H9 (cell line): ENCODE measurements at regions not wholly inside any gene's neighbourhood (a gene's known extent, or its start where the extent isn't known, plus 50 kb on each side); places are given as distances from the start of the nearest gene placed in this dataset.

Experiments
- DNase-seq: peaks from one replicate; pipeline ENCODE4 v3.0.0-alpha.2; 2017
- H2AFZ ChIP-seq: one replicate; pipeline ENCODE4 v1.6.1; 2013; ENCODE audit warnings: mild to moderate bottlenecking, low read length, control low read depth, moderate library complexity
- H2AK5ac ChIP-seq: 2 replicates; pipeline ENCODE4 v1.6.1; 2013; ENCODE audit warnings: low read length, control low read depth, mixed read lengths; ENCODE audit not compliant: insufficient read length
- H2BK120ac ChIP-seq: one replicate; pipeline ENCODE4 v1.6.1; 2013; ENCODE audit warnings: low read depth, mild to moderate bottlenecking, low read length, control low read depth, inconsistent platforms; ENCODE audit not compliant: poor library complexity, severe bottlenecking
- H2BK12ac ChIP-seq: 2 replicates; pipeline ENCODE4 v1.6.1; 2013; ENCODE audit warnings: low read length, control low read depth, mixed read lengths, low read depth; ENCODE audit not compliant: insufficient read length
- H2BK15ac ChIP-seq: 2 replicates; pipeline ENCODE4 v1.6.1; 2013; ENCODE audit warnings: low read depth, low read length, control low read depth
- H2BK20ac ChIP-seq: one replicate; pipeline ENCODE4 v1.6.1; 2013; ENCODE audit warnings: low read depth, mild to moderate bottlenecking, low read length, control low read depth, inconsistent platforms; ENCODE audit not compliant: poor library complexity, severe bottlenecking
- H2BK5ac ChIP-seq: 2 replicates; pipeline ENCODE4 v1.6.1; 2013; ENCODE audit warnings: low read length, control low read depth, mixed read lengths; ENCODE audit not compliant: insufficient read length
- H3K14ac ChIP-seq: 2 replicates; pipeline ENCODE4 v1.6.1; 2013; ENCODE audit warnings: low read length, control low read depth; ENCODE audit not compliant: insufficient read depth
- H3K18ac ChIP-seq: 2 replicates; pipeline ENCODE4 v1.6.1; 2013; ENCODE audit warnings: low read depth, mild to moderate bottlenecking, mixed read lengths, low read length, control low read depth; ENCODE audit not compliant: insufficient read length
- H3K23ac ChIP-seq: 2 replicates; pipeline ENCODE4 v1.6.1; 2013; ENCODE audit warnings: low read length, control low read depth, mixed read lengths, low read depth; ENCODE audit not compliant: insufficient read length
- H3K23me2 ChIP-seq: 2 replicates; pipeline ENCODE4 v1.6.1; 2013; ENCODE audit warnings: low read depth, mild to moderate bottlenecking, mixed read lengths, low read length, control low read depth; ENCODE audit not compliant: insufficient read length, poor library complexity, severe bottlenecking
- H3K27ac ChIP-seq: 2 replicates; pipeline ENCODE4 v1.5.1; 2013; ENCODE audit warnings: low read length, control low read depth, mixed read lengths, low read depth; ENCODE audit not compliant: insufficient read length
- H3K27me3 ChIP-seq: 2 replicates; pipeline ENCODE4 v1.6.1; 2013; ENCODE audit warnings: low read length, control low read depth, inconsistent platforms; ENCODE audit not compliant: insufficient read depth
- H3K4ac ChIP-seq: 2 replicates; pipeline ENCODE4 v1.6.1; 2013; ENCODE audit warnings: low read depth, mild to moderate bottlenecking, control low read depth, inconsistent platforms, low read length, moderate library complexity
- H3K4me1 ChIP-seq: 2 replicates; pipeline ENCODE4 v1.6.1; 2013; ENCODE audit warnings: low read length, control low read depth, inconsistent platforms; ENCODE audit not compliant: insufficient read depth
- H3K4me2 ChIP-seq: 2 replicates; pipeline ENCODE4 v1.6.1; 2013; ENCODE audit warnings: low read length, control low read depth, mixed read lengths; ENCODE audit not compliant: insufficient read length, insufficient read depth
- H3K56ac ChIP-seq: 2 replicates; pipeline ENCODE4 v1.6.1; 2013; ENCODE audit warnings: low read depth, mild to moderate bottlenecking, mixed read lengths, low read length, control low read depth; ENCODE audit not compliant: insufficient read length
- H3K79me1 ChIP-seq: 2 replicates; pipeline ENCODE4 v1.6.1; 2013; ENCODE audit warnings: low read depth, mild to moderate bottlenecking, moderate library complexity, low read length, control low read depth, inconsistent platforms; ENCODE audit not compliant: insufficient read depth, poor library complexity, severe bottlenecking
- H3K79me2 ChIP-seq: 2 replicates; pipeline ENCODE4 v1.6.1; 2013; ENCODE audit warnings: low read length, control low read depth, inconsistent platforms; ENCODE audit not compliant: insufficient read depth
- H3K9ac ChIP-seq: 2 replicates; pipeline ENCODE4 v1.6.1; 2013; ENCODE audit warnings: low read length, control low read depth, mixed read lengths; ENCODE audit not compliant: insufficient read length; ENCODE audit errors: extremely low read depth
- H3K9me3 ChIP-seq: one replicate; pipeline ENCODE4 v1.6.1; 2013; ENCODE audit warnings: low read depth, low read length, inconsistent platforms; ENCODE audit not compliant: control insufficient read depth
- H3T11ph ChIP-seq: one replicate; pipeline ENCODE4 v1.6.1; 2013; ENCODE audit warnings: mild to moderate bottlenecking, low read length, control low read depth, inconsistent platforms
- H4K20me1 ChIP-seq: one replicate; pipeline ENCODE4 v1.6.1; 2013; ENCODE audit not compliant: control insufficient read depth, insufficient read length, insufficient read depth
- H4K5ac ChIP-seq: 2 replicates; pipeline ENCODE4 v1.6.1; 2013; ENCODE audit warnings: low read depth, mild to moderate bottlenecking, mixed read lengths, low read length, control low read depth; ENCODE audit not compliant: insufficient read length
- H4K8ac ChIP-seq: replicated peaks from 2 replicates; pipeline ENCODE4 v1.6.1; 2013; ENCODE audit warnings: low read length, control low read depth, mixed read lengths, low read depth; ENCODE audit not compliant: insufficient read length
- H4K91ac ChIP-seq: 2 replicates; pipeline ENCODE4 v1.6.1; 2013; ENCODE audit warnings: low read depth, mild to moderate bottlenecking, moderate library complexity, mixed read lengths, low read length, control low read depth; ENCODE audit not compliant: insufficient read length
- H3K27ac Mint-ChIP-seq, 3 experiments: 2 replicates in 2 of 3; 3 replicates in 1 of 3; pipeline ENCODE4 v1.8.0; 2020 to 2021; ENCODE audit warnings: mixed read lengths in 3 of 3, mild to moderate bottlenecking in 1 of 3, moderate library complexity in 1 of 3
- H3K27me3 Mint-ChIP-seq: 2 replicates; pipeline ENCODE4 v1.8.0; 2021; ENCODE audit warnings: low read depth, mild to moderate bottlenecking, moderate library complexity, mixed read lengths
- H3K36me3 Mint-ChIP-seq, 3 experiments: 2 replicates in 2 of 3; 3 replicates in 1 of 3; pipeline ENCODE4 v1.8.0; 2020 to 2021; ENCODE audit warnings: low read depth in 3 of 3, mixed read lengths in 3 of 3; ENCODE audit not compliant: insufficient read depth in 1 of 3
- H3K4me1 Mint-ChIP-seq, 2 experiments: 2 replicates each; pipeline ENCODE4 v1.8.0; 2020; ENCODE audit warnings: mixed read lengths in 2 of 2
- H3K4me3 Mint-ChIP-seq, 2 experiments: 2 replicates in 1 of 2; 3 replicates in 1 of 2; pipeline ENCODE4 v1.8.0; 2020 to 2021; ENCODE audit warnings: mild to moderate bottlenecking in 2 of 2, mixed read lengths in 2 of 2, moderate library complexity in 1 of 2
- H3K9me3 Mint-ChIP-seq, 2 experiments: 2 replicates in 1 of 2; 3 replicates in 1 of 2; pipeline ENCODE4 v1.8.0; 2020; ENCODE audit warnings: mild to moderate bottlenecking in 2 of 2, mixed read lengths in 2 of 2, moderate library complexity in 1 of 2
- CTCF ChIP-seq: fragments of 200-600 bp; sonication (generic); conservative IDR thresholded peaks from 3 replicates; pipeline ENCODE4 v1.8.0; 2021; ENCODE audit warnings: antibody characterized with exemption, mild to moderate bottlenecking
- WGBS: extraction: QIAGEN DNeasy Blood & Tissue Kit; methylation state at CpG from one replicate; pipeline ENCODE4 v1.1.7; 2013; ENCODE audit warnings: missing lambda C conversion rate, low lambda C conversion rate, mixed read lengths; ENCODE audit not compliant: insufficient read length; ENCODE audit errors: extremely low coverage; 5-methylcytosine and 5-hydroxymethylcytosine counted together

DNA sequence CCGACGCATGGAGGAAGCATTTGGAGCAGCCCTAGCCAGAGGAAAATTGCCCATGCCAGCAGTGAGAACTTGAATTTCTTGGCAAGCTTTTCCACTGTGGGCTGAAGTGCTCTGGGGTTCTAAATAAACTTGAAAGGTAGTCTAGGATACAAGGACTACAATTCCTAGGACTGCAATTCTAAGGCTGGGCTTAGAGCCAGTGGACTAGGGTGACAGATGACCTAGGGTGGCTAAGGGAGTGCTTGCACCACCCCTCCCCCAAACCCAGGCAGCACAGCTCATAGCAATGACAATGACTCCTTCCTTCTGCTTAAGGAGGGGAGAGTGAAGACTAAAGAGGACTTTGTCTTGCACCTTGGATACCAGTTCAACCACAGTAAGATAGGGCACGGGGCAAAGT is 122.3 kb downstream of the THBS2 start:
- no peak overlapping the region for H2BK20ac ChIP-seq
- H3K4me1 ChIP-seq: no peaks in the 10 kb centered on the region
- no peak overlapping the region for H4K8ac ChIP-seq
- no peak overlapping the region for H3K4me2 ChIP-seq
- H4K5ac ChIP-seq: no peak overlapping the region
- no peaks in the 10 kb centered on the region for H3K27me3 Mint-ChIP-seq
- no CpG with 5 or more reads among the region's 3 CpGs for WGBS
- H3K4me1 Mint-ChIP-seq: peaks cover 9 to 10% of the 10 kb centered on the region in 2 experiments
- no peak overlapping the region for H3K14ac ChIP-seq
- no peak overlapping the region for H3K56ac ChIP-seq
- H4K91ac ChIP-seq: no peak overlapping the region
- no peaks in the 10 kb centered on the region for H3K9me3 ChIP-seq
- H2AK5ac ChIP-seq: no peak overlapping the region
- no peak overlapping the region for H2AFZ ChIP-seq
- no peak overlapping the region for H2BK12ac ChIP-seq
- no peak overlapping the region for H2BK5ac ChIP-seq
- no peak overlapping the region for H3T11ph ChIP-seq
- H3K23ac ChIP-seq: no peak overlapping the region
- no peak overlapping the region for H2BK120ac ChIP-seq
- no peaks in the 10 kb centered on the region for H3K23me2 ChIP-seq
- H3K9me3 Mint-ChIP-seq: peaks cover 8 to 26% of the 10 kb centered on the region in 2 experiments; a peak in 4 of 5 replicates
- DNase-seq: no peak
- no peak for TF ChIP-seq CTCF
- H3K27me3 ChIP-seq: no peaks in the 10 kb centered on the region
- no peaks in the 10 kb centered on the region for H3K79me2 ChIP-seq
- no peak overlapping the region for H3K27ac ChIP-seq
- no peak overlapping the region for H3K4me3 Mint-ChIP-seq
- H2BK15ac ChIP-seq: no peak overlapping the region
- H3K79me1 ChIP-seq: no peaks in the 10 kb centered on the region
- no peak overlapping the region for H3K4ac ChIP-seq
- H3K18ac ChIP-seq: no peak overlapping the region
- H3K9ac ChIP-seq: no peak overlapping the region
- H3K27ac Mint-ChIP-seq: peak overlapping the region in 1 of 3 experiments; percentile 75; a peak in 2 of 7 replicates
- no peaks in the 10 kb centered on the region for H4K20me1 ChIP-seq
- peaks cover 0 to 16% (median 3%) of the 10 kb centered on the region in 3 experiments; a peak in 3 of 7 replicates for H3K36me3 Mint-ChIP-seq
